ENCODE measurements at regions not wholly inside any gene's neighbourhood (a gene's known extent, or its start where the extent isn't known, plus 50 kb on each side); places are given as distances from the start of the nearest gene placed in this dataset.
"Not testable (repeated sequence)": the region's sequence is repeated elsewhere in the genome, so short reads cannot be mapped to it uniquely, and the experiment has no call there.

- DNase-seq: no peak
Measured at GRCh38 chr13:90882551-90882950, 464.9 kb upstream of the MIR17HG start.

DNA sequence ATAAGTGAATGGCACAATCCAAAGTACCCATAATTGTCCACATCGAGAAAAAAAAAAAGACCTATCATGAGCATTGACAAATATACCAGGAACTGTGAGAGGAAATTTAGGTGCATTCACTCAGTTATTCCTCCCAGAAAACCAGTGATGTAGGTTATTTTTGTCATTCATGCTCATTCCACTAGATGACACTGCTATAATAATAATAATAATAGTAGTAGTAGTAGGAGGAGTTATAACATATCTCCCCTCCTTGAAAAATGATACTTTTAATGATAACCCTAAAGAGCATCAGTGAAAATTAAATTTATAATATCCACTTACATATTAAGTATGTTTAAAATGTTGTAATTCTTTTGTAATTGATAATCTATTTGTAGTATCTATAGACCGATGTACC, 463.9 kb upstream of the MIR17HG start:
- no peak for DNase-seq

DNA sequence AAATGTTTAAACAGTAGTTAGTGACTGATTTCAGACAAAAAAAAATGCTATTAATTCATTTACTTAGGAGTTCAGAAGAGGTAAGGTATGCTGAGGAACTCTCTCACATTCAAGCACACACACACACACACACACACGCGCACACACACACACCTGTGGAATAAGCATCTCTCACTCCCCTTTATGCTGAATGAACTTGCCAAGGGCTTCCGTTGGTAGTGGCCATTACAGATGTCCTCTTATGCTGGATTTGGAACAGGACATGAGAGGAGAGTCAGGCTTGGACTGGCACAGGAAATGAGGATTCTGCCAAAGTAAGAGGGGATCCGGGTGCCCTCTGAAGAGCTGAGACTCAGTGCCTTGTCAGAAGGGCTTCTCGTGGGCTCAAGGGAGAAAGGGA, 463.4 kb upstream of the MIR17HG start:
- DNase-seq: no peak

DNA sequence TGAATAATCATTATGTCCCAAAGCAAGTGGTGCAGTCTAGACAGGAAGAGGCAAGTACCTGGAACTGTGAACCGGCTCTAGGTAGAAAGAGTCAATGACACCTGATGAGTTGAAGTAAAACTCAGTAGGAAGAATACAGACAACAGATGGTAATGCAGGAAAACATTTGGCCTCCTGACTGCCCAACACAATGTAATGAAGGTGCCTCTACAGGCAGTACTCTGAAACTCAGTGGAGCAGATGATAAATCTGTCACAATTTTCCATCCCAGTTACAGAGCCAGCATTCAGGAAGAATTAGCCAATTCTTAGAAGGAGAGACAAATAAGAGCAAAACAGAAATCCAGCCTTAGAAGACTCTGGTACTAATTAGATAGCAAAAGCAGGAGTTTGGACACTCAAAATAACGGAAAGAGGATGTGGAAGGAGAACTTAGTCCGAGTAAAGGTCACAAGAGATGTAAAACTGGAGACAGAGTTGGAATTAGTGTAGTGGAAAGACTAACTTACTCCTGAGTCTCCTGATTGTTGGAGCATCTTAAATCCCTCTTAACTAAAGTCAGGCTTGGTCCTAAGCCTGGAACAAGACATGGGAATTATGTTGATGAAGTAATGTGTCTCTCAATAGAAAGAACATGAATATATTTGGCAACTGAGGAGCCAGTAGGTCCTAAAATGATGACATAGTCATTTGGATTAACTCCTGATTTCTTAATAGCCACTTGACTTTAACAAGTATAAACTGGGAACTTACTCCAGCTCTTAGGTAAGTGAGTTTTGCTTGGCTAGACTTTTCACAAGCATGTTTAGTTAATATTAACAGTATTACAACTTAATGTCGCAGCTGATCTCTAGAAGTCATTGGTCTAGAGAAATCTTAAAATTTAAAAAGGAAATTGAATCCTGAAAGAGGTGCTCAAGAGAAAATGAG, 457.3 kb upstream of the MIR17HG start:
- DNase-seq: no peak

DNA sequence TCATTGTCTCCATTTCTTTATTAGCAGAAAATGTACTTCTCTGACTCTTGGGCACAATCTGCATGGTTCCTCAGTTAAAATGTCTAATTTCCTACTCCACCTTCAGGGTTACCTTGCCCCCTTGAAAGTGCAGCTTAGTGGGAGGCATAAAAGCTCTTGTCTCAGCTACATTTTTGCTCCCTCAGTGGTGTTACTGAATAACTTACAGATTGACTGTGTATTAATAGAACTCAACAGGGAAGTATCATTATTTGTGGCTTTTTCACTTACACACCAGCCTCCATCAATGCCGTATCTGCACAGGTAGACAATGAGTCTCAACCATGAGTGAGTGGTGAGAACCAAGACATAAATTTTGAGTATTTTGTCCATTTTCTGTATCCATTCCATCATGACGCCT, 456.2 kb upstream of the MIR17HG start:
- DNase-seq: no peak

- DNase-seq: not testable (repeated sequence)
Measured at GRCh38 chr13:90893199-90893598, 454.3 kb upstream of the MIR17HG start.

- DNase-seq: no peak
Measured at GRCh38 chr13:90896002-90896401, 451.5 kb upstream of the MIR17HG start.

- no peak for DNase-seq
Measured at GRCh38 chr13:90898811-90899210, 448.7 kb upstream of the MIR17HG start.

GRCh38 chr13:90899416-90899815, 448.1 kb upstream of the MIR17HG start:
- DNase-seq: no peak

GRCh38 chr13:90902255-90902654, 445.2 kb upstream of the MIR17HG start:
- DNase-seq: no peak

DNA sequence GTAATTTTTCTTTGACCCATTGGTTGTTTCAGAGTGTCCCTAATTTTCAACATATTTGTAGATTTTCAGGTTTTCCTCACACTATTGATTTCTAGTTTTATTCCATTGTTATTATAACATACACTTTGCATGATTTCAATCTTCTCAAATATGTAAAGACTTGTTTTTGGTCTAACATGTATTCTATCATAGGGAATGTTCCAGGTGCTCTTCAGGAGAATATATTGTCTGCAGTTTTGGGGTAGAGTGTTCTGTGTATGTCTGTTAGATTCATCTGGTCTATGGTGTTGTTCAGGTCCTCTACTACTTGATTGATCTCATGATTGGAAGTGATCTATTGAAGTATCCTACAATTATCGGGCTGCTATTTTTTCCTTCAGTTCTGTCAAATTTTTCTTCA, 440.9 kb upstream of the MIR17HG start:
- no peak for DNase-seq

- no peak for DNase-seq
Measured at GRCh38 chr13:90908792-90909191, 438.7 kb upstream of the MIR17HG start.

DNA sequence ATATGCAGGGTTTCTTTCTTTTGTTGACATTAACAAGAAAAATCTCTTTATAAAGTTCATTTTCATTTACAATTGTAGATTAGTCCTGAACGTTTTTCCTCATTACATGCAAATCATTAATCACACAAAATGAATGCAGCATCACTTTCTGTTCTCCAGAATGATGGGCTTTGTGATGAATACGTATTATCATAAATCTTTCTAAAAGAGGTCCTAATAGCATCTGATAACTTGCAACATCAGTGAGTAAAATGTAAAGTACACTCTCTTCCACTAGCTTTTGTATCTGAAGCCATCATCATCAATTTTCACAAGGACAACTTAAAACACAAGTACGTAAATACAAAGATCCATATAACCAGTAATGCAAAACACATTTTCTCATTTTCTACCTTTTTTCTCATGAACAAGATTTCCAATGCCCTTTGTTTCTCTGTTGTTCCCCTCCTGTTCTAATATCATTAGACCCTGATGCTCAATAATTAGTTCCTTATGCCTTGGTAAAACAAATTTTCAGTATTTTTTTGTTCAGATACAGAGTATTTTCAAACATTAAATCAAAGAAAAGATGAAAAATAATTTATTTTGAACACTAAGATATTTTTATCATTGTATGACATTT, 437.4 kb upstream of the MIR17HG start:
- DNase-seq: no peak

DNA sequence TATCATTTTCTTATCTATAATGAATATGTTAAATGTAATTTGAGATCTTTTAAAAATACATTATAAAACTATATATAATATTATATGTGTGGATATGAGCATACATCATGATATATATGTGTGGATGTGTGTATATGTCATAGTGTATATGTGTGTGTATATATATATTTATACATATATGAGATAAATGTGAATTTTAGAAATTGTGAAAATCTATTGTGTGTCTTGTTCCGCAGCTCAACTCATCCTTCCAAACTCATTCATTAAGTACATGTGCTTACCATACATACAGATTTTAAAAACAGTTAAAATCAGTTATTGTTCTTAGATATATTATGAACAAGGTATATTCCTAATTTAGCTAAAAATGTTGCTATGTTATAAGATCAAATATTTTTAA, 435.2 kb upstream of the MIR17HG start:
- DNase-seq: no peak

GRCh38 chr13:90918536-90918935, 429.0 kb upstream of the MIR17HG start:
- no peak for DNase-seq

- DNase-seq: no peak
Measured at GRCh38 chr13:90919153-90919552, 428.3 kb upstream of the MIR17HG start.

DNA sequence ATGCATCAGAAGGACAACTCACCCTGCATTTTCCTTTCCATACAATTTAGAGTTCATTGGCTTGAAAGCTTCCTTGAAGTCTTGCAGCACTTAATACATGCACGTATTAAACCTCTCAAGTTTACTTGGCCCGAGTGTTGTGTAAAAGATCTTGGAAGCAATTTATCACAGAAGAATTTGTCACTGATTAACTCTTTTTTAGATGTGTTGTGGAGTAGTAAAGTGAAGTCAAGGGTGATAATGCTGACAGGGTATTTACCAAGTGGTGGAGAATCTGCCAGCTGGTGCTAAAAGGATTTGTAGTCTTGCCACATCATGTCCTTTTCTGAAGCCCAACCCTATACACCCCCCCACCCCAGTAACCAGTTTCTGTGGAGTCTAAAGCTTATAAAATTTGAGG, 421.0 kb upstream of the MIR17HG start:
- no peak for DNase-seq

- DNase-seq: no peak
Measured at GRCh38 chr13:90928109-90928508, 419.4 kb upstream of the MIR17HG start.

DNA sequence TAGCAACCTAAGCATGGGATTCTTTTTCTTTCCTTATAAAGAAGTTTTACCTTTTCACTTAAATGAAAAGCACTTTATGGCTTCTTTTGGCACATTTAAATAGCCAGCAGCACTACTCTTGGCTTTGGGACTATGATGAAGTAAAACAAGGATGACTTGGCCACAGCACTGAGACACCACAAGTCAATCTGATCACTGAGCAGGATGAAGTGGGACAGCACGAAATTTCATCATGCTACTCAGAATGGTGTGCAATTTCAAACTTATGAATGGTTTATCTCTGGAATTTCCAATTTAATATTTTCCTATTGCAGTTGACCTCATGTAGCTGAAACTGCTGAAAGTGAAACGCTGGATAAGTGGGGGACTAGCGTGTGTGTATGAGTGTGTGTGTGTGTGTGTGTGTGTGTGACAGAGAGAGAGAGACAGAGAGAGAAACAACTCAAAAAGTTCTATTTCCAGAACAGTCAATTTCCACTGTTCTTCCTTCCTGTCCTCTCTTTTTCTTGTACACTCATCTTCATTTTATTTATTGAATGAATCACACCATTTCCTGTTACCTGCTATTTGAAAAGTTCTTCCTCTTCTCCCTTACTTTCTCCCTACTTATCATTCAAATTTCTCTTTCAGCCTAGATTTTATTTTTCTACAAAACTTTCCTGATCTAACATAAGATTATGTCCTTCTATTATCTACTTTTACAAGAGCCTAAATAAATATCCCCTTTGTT, 414.2 kb upstream of the MIR17HG start:
- no peak for DNase-seq

DNA sequence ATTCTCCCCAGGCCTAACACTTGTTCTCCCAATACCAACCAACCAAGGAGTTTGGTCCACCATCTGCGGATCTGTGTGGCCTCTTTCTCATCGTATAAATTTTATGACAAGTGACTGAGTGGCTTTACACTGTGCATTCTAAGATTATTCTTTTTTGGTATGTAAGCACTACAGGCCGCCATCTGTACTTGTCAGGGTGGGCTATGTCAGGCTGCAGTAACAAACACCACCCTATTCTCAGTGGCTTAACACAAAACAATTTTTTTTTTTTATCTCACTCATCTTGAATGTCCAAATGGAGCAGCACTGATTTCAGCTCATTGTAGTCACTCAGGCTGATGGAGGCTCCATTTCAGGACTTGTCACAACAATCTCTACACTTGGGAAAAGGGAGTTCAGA, 412.7 kb upstream of the MIR17HG start:
- DNase-seq: no peak

DNA sequence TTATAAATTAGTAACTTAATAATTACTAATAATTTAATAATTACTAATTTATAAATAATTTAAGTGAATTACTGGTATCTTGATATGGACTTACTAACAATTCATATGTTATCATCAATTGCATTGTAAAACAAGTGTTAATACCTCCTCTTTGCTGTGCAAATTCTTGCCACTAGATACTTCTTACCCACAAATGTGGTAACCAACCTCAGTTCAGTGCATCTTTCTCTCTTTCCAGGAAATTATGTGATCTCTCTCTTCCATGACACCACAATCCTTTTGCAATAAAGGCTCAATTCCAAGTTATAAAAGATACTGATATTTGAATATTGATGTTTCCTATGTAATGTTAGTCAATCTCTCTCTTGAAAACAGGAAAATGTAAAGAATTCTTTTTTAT, 408.6 kb upstream of the MIR17HG start:
- DNase-seq: no peak

GRCh38 chr13:90943946-90944345, 403.5 kb upstream of the MIR17HG start:
- no peak for DNase-seq

DNA sequence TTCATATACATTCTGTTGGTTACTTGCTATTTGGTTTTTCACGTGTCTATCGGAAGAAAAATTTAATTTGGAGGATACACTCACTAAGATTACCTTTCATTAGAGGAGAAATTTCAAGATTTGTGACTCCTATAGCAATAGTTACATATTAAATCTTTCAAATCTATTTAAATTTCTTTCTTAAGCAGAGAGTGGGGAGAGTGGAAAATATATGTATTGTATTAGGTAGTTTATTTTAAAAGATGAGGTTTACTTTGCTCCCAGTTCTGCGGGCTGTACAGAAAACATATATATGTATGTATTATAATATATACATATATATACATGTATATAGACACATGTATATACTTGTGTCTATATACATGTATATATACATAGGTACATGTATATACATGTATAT, 402.3 kb upstream of the MIR17HG start:
- not testable (repeated sequence) for DNase-seq

- DNase-seq: not testable (repeated sequence)
Measured at GRCh38 chr13:90946125-90946524, 401.4 kb upstream of the MIR17HG start.

Measured in CD4-positive, alpha-beta T cell treated with Interleukin-21 for 1 hour (primary cell).